K562 (cell line): ENCODE measurements at regions not wholly inside any gene's neighbourhood (a gene's known extent, or its start where the extent isn't known, plus 50 kb on each side); places are given as distances from the start of the nearest gene placed in this dataset.

ENCODE experiments used
- ATAC-seq: fragments of 200-7000 bp; cut with Tn5 transposase; 3 replicates; pipeline ENCODE4 v1.9.1; 2020; ENCODE audit warnings: moderate library complexity
- BruUV-seq: library from RNA; stranded (reverse); fragments of 400-500 nt; replicated peaks from 2 replicates; lab custom pipeline; 2021; lab: Mats Ljungman, UMichigan
- CTCF ChIA-PET: fragments of 300-600 bp; formaldehyde crosslinking; extraction: SDS; loops from one replicate; lab custom pipeline; 2021; ENCODE audit warnings: low intra/inter-chr PET ratio; lab: Yijun Ruan, JAX
- POLR2A ChIA-PET: fragments of 300-600, 350-650 bp; sonication (Branson Sonifier 250); formaldehyde crosslinking; extraction: SDS; loops from one replicate; lab custom pipeline; 2021; ENCODE audit warnings: antibody characterized with exemption, inconsistent platforms; lab: Yijun Ruan, JAX
- DNase-seq, 4 experiments: peaks; one replicate each; pipeline versions ENCODE4 v3.0.0 to v3.0.0-alpha.2; 2011 to 2018; ENCODE audit warnings: low spot score in 3 of 4, mixed read lengths in 3 of 4; ENCODE audit errors: extremely low read depth in 1 of 4
- FAIRE-seq: peaks from 2 replicates; lab custom pipeline; 2011; peaks lifted over from hg19 to GRCh38; lab: Jason Lieb, UNC
- H2AFZ ChIP-seq: 2 replicates; pipeline ENCODE4 v1.6.0; 2011; ENCODE audit warnings: low read depth, low read length, control low read depth, inconsistent platforms
- H3K27ac ChIP-seq: fragments of 200-600 bp; 3 replicates; pipeline ENCODE4 v1.8.0; 2011; ENCODE audit warnings: low read depth, mild to moderate bottlenecking, control low read depth, inconsistent platforms, low read length, moderate library complexity, mixed read lengths; ENCODE audit errors: extremely low read depth
- H3K27me3 ChIP-seq, 2 experiments: fragments of 300-600 bp in 1 of 2; 2 replicates in 1 of 2; 3 replicates in 1 of 2; pipeline versions ENCODE4 v1.6.0 to v1.8.0; 2011; ENCODE audit warnings: inconsistent platforms in 2 of 2, low read length in 2 of 2, mild to moderate bottlenecking in 1 of 2, mixed read lengths in 1 of 2, moderate library complexity in 1 of 2; ENCODE audit not compliant: control insufficient read depth in 2 of 2, insufficient read depth in 2 of 2
- H3K36me3 ChIP-seq: fragments of 300-600 bp; 3 replicates; pipeline ENCODE4 v1.8.0; 2011; ENCODE audit warnings: mild to moderate bottlenecking, low read length, inconsistent platforms; ENCODE audit not compliant: control insufficient read depth, insufficient read depth
- H3K4me1 ChIP-seq, 2 experiments: fragments of 200-600 bp in 1 of 2; replicated peaks in 1 of 2; 2 replicates in 1 of 2; 3 replicates in 1 of 2; pipeline versions ENCODE4 v1.5.1 to v1.8.0; 2011; ENCODE audit warnings: inconsistent platforms in 2 of 2, low read length in 2 of 2, mild to moderate bottlenecking in 1 of 2, mixed read lengths in 1 of 2, moderate library complexity in 1 of 2; ENCODE audit not compliant: control insufficient read depth in 2 of 2, insufficient read depth in 2 of 2
- H3K4me2 ChIP-seq: 2 replicates; pipeline ENCODE4 v1.6.1; 2011; ENCODE audit warnings: low read length, control low read depth, inconsistent platforms, mixed read lengths; ENCODE audit not compliant: insufficient read depth
- H3K4me3 ChIP-seq: fragments of 200-600 bp; sonication (generic), shearing (Covaris generic); 2 replicates; pipeline ENCODE4 v1.5.1; 2016; ENCODE audit warnings: control low read depth, inconsistent platforms
- H3K79me2 ChIP-seq: fragments of 200-600 bp; 3 replicates; pipeline ENCODE4 v1.8.0; 2011; ENCODE audit warnings: low read length, inconsistent platforms; ENCODE audit not compliant: control insufficient read depth, insufficient read depth
- H3K9ac ChIP-seq, 2 experiments: 2 replicates each; pipeline versions ENCODE4 v1.6.0 to v1.6.1; 2011; ENCODE audit warnings: low read depth in 2 of 2, low read length in 2 of 2, control low read depth in 1 of 2, inconsistent platforms in 1 of 2, mild to moderate bottlenecking in 1 of 2, mixed read lengths in 1 of 2; ENCODE audit not compliant: insufficient read depth in 1 of 2
- H3K9me1 ChIP-seq: one replicate; pipeline ENCODE4 v1.6.0; 2011; ENCODE audit warnings: inconsistent platforms, mild to moderate bottlenecking, low read length, moderate library complexity; ENCODE audit not compliant: control insufficient read depth, insufficient read depth
- H3K9me3 ChIP-seq: replicated peaks from 2 replicates; pipeline ENCODE4 v1.5.1; 2011; ENCODE audit warnings: low read depth, low read length, inconsistent platforms; ENCODE audit not compliant: control insufficient read depth, insufficient read depth
- H4K20me1 ChIP-seq: replicated peaks from 2 replicates; pipeline ENCODE4 v1.6.1; 2011; ENCODE audit warnings: low read length, inconsistent platforms, mixed read lengths; ENCODE audit not compliant: control insufficient read depth, insufficient read depth
- BRD9 ChIP-seq: fragments of 450-650 bp; IDR thresholded peaks from 2 replicates; pipeline ENCODE4 v1.6.1; 2018; ENCODE audit warnings: low read depth; ENCODE audit not compliant: partially characterized antibody
- ETV6 ChIP-seq, 3 experiments: fragments of 150-350 bp in 1 of 3; sonication (generic) in 1 of 3; formaldehyde crosslinking in 1 of 3; IDR thresholded peaks; 2 replicates each; pipeline versions ENCODE4 v1.6.1 to v1.8.0; 2014 to 2022; ENCODE audit warnings: borderline replicate concordance in 2 of 3, low read depth in 2 of 3, antibody characterized with exemption in 1 of 3, low read length in 1 of 3, mild to moderate bottlenecking in 1 of 3, missing genetic modification reagents in 1 of 3
- FOSL1 ChIP-seq: fragments of 200-800 bp; sonication (Bioruptor generic); conservative IDR thresholded peaks from 2 replicates; pipeline ENCODE4 v1.6.1; 2016; ENCODE audit warnings: missing genetic modification characterization, missing compliant biosample characterization
- HDAC6 ChIP-seq: IDR thresholded peaks from 2 replicates; pipeline ENCODE4 v1.6.1; 2012; ENCODE audit warnings: low read depth, mild to moderate bottlenecking, control low read depth, inconsistent platforms, low read length, moderate library complexity
- HSF4 ChIP-seq: fragments of 250-450 bp; sonication (Bioruptor Pico); IDR thresholded peaks from 2 replicates; pipeline ENCODE4 v2.1.2; 2022; ENCODE audit warnings: mild to moderate bottlenecking, moderate library complexity, borderline replicate concordance
- IFI16 ChIP-seq: fragments of 250-450 bp; sonication (Bioruptor Pico); IDR thresholded peaks from 2 replicates; pipeline ENCODE4 v2.1.2; 2022; ENCODE audit warnings: mild to moderate bottlenecking, inconsistent platforms
- ILK ChIP-seq: fragments of 450-650 bp; IDR thresholded peaks from 2 replicates; pipeline ENCODE4 v1.6.1; 2016; ENCODE audit warnings: missing genetic modification characterization, low read depth, mild to moderate bottlenecking, missing compliant biosample characterization, moderate library complexity, borderline replicate concordance
- POU5F1 ChIP-seq: fragments of 150-350 bp; IDR thresholded peaks from 2 replicates; pipeline ENCODE4 v1.6.1; 2014; ENCODE audit warnings: borderline replicate concordance, low read length, low read depth, mild to moderate bottlenecking; ENCODE audit not compliant: partially characterized antibody
- RBM15 ChIP-seq: fragments of 200-400 bp; formaldehyde crosslinking; IDR thresholded peaks from 2 replicates; pipeline ENCODE4 v1.6.1; 2018; ENCODE audit warnings: mild to moderate bottlenecking, low read length, moderate library complexity; ENCODE audit not compliant: insufficient read depth
- SMARCA5 ChIP-seq: fragments of 450-650 bp; IDR thresholded peaks from 2 replicates; pipeline ENCODE4 v1.6.1; 2016
- SP2 ChIP-seq: IDR thresholded peaks from 2 replicates; pipeline ENCODE4 v1.6.1; 2011; ENCODE audit warnings: mild to moderate bottlenecking, low read depth, low read length, moderate library complexity; ENCODE audit not compliant: poor library complexity, severe bottlenecking; ENCODE audit errors: extremely low read depth
- WHSC1 ChIP-seq: IDR thresholded peaks from one replicate; pipeline ENCODE4 v1.6.1; 2012; ENCODE audit warnings: low read length, control low read depth, inconsistent platforms
- XRCC5 ChIP-seq: fragments of 200-400 bp; formaldehyde crosslinking; IDR thresholded peaks from 2 replicates; pipeline ENCODE4 v1.6.1; 2017; ENCODE audit warnings: low read depth, mild to moderate bottlenecking, low read length
- ZBED1 ChIP-seq: IDR thresholded peaks from 2 replicates; pipeline ENCODE4 v1.6.1; 2014
- ZNF174 ChIP-seq: fragments of 250-450 bp; sonication (Bioruptor Pico); IDR thresholded peaks from 2 replicates; pipeline ENCODE4 v1.4.0; 2020; ENCODE audit warnings: mild to moderate bottlenecking
- ZNF384 ChIP-seq: IDR thresholded peaks from 2 replicates; pipeline ENCODE4 v1.6.1; 2012; ENCODE audit warnings: low read depth, low read length, improper control_type of control experiment
- WGBS: fragments of 100-300 bp; shearing (Covaris generic); methylation state at CpG from one replicate; pipeline ENCODE4 v1.1.6; 2016; ENCODE audit warnings: low coverage, mixed read lengths; ENCODE audit not compliant: insufficient coverage; ENCODE audit errors: missing lambda C conversion rate; 5-methylcytosine and 5-hydroxymethylcytosine counted together
- in situ Hi-C: fragments of 300-500 bp; cut with MboI; formaldehyde crosslinking; loops from 4 replicates; pipeline ENCODE4 v1.15.0; 2018; ENCODE audit warnings: inconsistent platforms, mixed read lengths
- intact Hi-C: fragments of 100-400 bp; cut with micrococcal nuclease; formaldehyde crosslinking; loops from 2 replicates; pipeline ENCODE4 v1.14.2; 2022
- TF ChIP-seq, protein P1 (sequence below), 2 experiments: fragments of 450-650 bp; conservative IDR thresholded peaks; 2 replicates each; pipeline ENCODE4 v1.6.1; 2017; ENCODE audit warnings: mild to moderate bottlenecking in 2 of 2, moderate library complexity in 2 of 2
- TF ChIP-seq, protein P2 (sequence below), 2 experiments: fragments of 150-350 bp in 1 of 2; IDR thresholded peaks; 2 replicates each; pipeline ENCODE4 v1.6.1; 2012 to 2016; ENCODE audit warnings: low read depth in 2 of 2, low read length in 2 of 2, mild to moderate bottlenecking in 1 of 2, moderate library complexity in 1 of 2

DNA sequence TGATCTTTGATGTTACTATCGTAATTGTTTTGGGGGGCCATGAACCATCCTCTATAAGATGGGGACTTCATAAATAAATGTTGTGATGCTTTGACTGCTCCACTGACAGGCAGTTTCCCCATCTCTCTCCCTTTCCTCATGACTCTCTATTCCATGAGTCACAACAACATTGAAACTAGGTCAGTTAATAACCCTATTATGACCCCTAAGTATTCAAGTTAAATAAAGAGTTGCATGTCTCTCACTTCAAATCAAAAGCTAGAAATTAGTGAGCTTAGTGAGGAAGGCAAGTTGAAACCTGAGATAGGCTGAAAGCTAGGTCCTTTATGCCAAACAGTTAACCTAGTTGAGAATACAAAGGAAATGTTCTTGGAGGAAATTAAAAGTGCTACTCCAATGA, 491.0 kb downstream of the HAO1 start:
- ATAC-seq, result no peak
- H3K79me2 ChIP-seq, result no peaks in the 10 kb centered on the region
- H2AFZ ChIP-seq, result no peak overlapping the region
- no peaks in the 10 kb centered on the region for H3K4me1 ChIP-seq
- DNase-seq, result no peak
- in situ Hi-C loops, result no loop called here
- intact Hi-C loops, result no loop called here
- no peak for FAIRE-seq
- no TSS peak for BruUV-seq
- H3K4me3 ChIP-seq, result no peak overlapping the region
- no peaks in the 10 kb centered on the region for H3K9me1 ChIP-seq
- POLR2A ChIA-PET, result no interaction called here
- CTCF ChIA-PET, result no interaction called here
- no peak overlapping the region for H3K4me2 ChIP-seq
- H4K20me1 ChIP-seq, result no peaks in the 10 kb centered on the region
- H3K9me3 ChIP-seq, result no peaks in the 10 kb centered on the region
- no peaks in the 10 kb centered on the region for H3K36me3 ChIP-seq
- no peak overlapping the region for H3K9ac ChIP-seq
- H3K27ac ChIP-seq, result no peak overlapping the region
- H3K27me3 ChIP-seq, result no peaks in the 10 kb centered on the region
- WGBS, result 7% methylated on average over 1 of the region's 1 CpG
- TF ChIP-seq RBM15 (no peak), POU5F1 (no peak), HDAC6 (no peak), ZNF384 (no peak), WHSC1 (no peak), XRCC5 (no peak), SMARCA5 (no peak), IFI16 (no peak), ZBED1 (no peak), ZNF174 (CRISPR knock-in tag) (no peak), FOSL1 (no peak), HSF4 (no peak), ILK (tag) (no peak), ETV6 (IDR thresholded peaks at IDR 0.05; ENCODE audit: borderline replicate concordance in 1 of 2, low read depth in 2 of 2, low read length in 1 of 2) (no peak), ETV6 (CRISPR knock-in tag; IDR thresholded peaks at IDR 0.05; ENCODE audit: borderline replicate concordance) (no peak), BRD9 (no peak), SP2 (no peak)
- TF ChIP-seq, protein P1, sequence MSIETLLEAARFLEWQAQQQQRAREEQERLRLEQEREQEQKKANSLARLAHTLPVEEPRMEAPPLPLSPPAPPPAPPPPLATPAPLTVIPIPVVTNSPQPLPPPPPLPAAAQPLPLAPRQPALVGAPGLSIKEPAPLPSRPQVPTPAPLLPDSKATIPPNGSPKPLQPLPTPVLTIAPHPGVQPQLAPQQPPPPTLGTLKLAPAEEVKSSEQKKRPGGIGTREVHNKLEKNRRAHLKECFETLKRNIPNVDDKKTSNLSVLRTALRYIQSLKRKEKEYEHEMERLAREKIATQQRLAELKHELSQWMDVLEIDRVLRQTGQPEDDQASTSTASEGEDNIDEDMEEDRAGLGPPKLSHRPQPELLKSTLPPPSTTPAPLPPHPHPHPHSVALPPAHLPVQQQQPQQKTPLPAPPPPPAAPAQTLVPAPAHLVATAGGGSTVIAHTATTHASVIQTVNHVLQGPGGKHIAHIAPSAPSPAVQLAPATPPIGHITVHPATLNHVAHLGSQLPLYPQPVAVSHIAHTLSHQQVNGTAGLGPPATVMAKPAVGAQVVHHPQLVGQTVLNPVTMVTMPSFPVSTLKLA (conservative IDR thresholded peaks at IDR 0.05), result no peak
- TF ChIP-seq, protein P2, sequence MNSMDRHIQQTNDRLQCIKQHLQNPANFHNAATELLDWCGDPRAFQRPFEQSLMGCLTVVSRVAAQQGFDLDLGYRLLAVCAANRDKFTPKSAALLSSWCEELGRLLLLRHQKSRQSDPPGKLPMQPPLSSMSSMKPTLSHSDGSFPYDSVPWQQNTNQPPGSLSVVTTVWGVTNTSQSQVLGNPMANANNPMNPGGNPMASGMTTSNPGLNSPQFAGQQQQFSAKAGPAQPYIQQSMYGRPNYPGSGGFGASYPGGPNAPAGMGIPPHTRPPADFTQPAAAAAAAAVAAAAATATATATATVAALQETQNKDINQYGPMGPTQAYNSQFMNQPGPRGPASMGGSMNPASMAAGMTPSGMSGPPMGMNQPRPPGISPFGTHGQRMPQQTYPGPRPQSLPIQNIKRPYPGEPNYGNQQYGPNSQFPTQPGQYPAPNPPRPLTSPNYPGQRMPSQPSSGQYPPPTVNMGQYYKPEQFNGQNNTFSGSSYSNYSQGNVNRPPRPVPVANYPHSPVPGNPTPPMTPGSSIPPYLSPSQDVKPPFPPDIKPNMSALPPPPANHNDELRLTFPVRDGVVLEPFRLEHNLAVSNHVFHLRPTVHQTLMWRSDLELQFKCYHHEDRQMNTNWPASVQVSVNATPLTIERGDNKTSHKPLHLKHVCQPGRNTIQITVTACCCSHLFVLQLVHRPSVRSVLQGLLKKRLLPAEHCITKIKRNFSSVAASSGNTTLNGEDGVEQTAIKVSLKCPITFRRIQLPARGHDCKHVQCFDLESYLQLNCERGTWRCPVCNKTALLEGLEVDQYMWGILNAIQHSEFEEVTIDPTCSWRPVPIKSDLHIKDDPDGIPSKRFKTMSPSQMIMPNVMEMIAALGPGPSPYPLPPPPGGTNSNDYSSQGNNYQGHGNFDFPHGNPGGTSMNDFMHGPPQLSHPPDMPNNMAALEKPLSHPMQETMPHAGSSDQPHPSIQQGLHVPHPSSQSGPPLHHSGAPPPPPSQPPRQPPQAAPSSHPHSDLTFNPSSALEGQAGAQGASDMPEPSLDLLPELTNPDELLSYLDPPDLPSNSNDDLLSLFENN (IDR thresholded peaks at IDR 0.05; ENCODE audit: low read depth in 2 of 2, low read length in 2 of 2), result no peak
